Left kidney (tissue), 1 donor: ENCODE measurements at regions not wholly inside any gene's neighbourhood (a gene's known extent, or its start where the extent isn't known, plus 50 kb on each side); places are given as distances from the start of the nearest gene placed in this dataset.

ENCODE experiments used
- DNase-seq: peaks from one replicate; pipeline ENCODE4 v3.0.0-alpha.2; 2013

DNA sequence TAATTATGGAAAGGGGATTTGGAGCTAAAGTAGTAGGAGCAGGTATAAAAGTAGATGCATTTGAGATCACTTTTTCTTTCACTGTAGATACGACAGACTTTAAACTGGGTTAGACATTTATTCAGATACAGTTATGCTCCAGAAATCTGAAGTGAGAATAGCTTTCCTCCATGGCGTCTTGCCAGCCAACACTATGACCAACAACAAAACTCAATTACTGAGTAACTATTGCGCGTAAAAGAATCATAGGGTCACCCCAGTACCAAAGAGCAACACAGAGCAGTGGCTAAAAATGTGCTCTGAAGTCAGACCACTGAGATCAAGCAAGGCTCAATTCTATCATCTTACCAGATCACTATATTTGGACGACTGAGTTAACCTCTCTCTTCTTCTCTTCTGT is 262.5 kb upstream of the SORCS1 start:
- no peak for DNase-seq

DNA sequence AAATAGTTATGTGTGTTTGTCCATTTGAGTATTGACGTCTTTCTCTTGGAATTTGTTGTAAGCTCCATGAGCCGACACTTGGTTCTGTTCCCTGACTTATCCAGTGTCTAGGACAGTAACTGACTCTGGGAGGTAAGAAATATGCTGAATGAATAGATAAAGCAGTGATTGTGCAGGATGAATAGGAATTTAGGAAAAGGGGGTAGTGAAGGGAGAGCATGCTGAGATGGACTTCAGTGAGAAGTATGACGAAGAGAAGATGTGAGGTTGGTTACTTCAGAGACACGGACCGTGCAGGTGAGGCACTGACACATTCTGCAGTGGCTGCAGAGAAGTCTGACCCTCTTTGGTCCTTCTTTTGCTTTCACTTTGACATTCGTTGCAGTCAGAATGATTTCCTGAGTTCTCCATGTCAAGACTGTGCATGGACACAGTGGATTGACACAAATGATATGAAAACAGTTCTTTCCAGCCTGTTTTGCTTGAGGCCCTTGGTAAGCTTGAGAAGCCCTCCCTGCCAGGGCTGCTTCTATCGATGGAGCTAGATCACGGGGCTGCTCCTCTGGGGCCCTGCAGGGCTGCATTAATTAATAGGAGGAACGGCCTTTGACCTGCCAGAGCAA is 261.5 kb upstream of the SORCS1 start:
- DNase-seq = no peak

DNA sequence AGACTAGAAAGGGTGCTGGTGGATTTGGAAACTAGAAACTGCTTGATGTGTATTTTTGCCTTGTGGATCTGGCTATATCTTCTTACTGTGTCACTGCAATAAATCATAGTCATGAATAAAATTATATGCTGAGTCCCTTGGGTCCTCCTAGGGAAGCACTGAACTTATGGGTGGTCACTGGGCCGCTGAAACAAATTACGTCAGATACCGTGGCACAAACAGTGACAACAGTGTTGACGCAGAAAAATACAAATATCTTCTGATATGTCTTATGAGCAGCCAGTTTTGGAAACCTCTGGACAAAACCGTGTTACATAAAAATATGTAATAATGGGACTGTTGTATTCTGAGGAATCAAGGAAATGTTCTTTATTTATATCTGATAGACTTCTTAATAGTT is 260.1 kb upstream of the SORCS1 start:
- DNase-seq = no peak

DNA sequence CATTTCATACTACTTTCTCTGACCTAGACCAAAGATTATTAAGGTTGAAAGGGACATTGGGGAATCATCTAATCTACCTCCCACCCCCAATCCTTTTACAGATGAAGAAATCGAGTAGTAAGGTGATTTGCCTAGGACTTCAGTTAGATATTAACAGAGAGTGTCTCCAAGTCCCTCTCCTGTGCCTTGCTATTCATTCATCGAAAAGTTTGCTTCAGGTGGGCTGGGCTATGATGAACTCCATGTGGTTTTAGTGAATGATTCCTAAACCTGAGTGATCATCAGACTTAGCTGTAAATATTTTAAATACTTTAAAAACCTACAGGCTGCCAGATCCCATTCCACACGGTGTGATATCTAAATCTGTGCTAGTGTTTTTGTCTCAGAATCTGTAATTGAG is 259.4 kb upstream of the SORCS1 start:
- DNase-seq = no peak

DNA sequence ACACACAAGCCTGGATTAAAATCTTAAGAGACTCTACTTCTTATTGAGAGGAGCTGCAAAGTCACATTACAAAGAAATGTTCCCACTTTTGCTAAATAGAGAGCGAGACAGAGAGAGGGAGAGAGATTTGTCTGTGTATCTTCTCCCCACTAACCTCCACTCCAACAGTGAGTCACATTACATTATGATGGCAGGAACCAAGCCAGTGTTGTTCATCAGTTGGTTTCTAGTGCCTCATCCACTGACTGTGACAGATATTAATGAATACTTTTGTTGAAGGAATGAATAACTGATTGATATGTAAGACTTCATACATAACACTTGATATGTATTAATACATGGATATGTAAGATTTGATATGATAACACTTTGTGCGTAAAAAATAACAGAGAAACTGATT is 258.2 kb upstream of the SORCS1 start:
- DNase-seq = no peak

DNA sequence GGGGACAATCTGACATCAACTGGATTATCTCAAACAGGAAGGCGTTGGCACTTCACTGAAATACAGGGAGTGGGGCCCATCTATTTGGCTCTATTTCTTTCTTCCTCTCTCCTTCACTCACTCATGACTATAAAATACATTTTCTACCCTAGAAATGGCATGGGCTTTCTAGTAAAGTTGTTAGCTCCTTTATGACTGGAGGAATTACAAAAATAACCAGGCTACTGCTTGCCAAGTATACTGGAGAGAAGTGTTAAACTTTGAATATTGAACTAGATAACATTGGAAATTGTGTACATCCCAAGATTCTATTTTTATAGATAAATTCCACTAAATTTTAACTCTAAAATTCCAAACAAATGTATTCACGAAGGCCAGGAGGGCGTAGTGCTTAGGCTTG is 255.7 kb upstream of the SORCS1 start:
- DNase-seq = no peak

DNA sequence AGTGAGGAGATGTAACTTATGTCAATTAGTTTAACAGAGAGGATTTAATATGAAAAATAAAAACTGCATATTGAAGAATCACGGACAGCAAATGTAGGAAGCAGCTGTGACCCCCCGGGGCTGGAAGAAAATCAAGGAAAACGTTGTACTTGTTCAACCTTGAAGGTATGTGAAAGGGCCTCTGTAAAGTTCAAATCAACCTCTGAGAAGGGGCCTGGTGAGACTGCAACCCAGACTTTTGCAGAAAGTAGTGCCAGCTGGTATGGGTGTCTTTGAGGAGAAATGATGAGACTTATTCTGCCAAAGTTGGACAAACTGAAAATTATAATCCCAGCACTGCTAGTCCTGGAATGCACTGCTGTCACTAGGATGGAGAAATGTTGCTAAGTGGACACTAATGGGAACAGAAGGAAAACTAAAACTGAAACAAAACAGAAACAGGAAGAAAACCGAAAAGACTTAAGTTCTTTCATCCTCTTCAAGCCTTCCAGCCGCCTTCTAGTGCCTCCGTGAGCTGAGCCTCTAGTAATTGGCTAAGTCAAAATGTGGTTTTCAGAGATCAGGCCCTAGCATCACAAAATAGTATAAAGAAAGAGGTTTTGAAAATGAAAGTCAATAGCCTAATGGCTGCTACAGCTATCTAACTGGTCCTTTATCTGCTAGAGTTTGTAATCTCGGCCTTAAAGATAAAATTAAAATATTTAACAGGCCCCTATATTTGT is 253.7 kb upstream of the SORCS1 start:
- no peak for DNase-seq

DNA sequence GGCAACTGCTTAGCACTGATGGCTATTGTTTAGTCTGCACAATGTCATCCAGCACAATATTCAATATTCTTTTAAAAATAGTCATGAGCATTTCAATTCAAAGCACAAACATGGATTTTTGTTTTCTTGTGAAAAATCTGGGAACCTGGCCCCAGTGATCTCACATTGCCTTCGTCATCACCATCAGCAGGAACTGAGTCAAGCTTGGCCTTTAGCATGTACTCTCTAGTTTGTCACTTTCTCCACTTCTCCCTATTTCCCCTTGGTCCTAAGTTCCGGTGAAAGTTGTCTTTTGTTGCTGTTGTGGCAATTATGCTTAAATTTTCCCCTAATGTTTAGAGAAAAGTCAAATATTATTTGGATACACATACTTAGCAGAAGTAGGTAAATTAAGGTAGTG is 252.9 kb upstream of the SORCS1 start:
- DNase-seq = no peak

DNA sequence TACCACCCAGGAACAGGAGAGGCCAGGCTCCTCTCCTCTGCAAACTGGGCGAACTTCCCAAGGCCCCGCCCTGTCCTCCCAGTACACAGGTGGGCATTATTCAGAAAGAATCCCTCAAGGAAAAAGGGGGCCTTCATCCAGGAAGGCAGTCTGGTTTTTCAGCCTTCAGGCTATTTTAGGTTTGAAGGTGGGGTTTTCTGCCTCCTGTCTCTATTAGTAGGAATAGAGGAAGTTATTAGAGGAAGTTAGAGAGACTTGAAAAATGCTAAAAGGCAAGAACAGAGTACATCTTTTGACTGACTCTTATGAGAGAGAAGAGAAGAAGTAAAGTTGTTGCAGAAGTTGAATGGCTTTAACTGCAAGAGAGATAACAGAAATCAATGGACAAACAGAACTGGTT is 250.9 kb upstream of the SORCS1 start:
- no peak for DNase-seq

DNA sequence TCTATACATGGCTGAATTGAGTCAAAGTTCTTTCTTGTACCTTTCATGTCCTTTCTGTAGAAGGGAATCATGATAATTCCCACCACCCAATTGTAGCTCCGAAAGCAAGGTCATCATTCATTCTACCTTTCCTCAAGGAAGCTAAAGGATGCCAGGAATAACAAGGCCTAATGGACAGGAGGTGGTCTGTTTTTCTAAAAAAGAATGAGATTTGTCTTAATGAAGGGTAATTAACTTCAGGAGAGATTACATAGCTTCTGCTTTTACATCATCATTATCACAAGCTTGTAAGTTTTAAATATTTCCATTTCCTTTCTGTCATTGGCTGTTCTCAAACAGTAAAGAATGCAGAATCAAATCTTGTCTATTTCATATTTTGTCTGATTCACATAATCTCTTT is 249.5 kb upstream of the SORCS1 start:
- DNase-seq = no peak

DNA sequence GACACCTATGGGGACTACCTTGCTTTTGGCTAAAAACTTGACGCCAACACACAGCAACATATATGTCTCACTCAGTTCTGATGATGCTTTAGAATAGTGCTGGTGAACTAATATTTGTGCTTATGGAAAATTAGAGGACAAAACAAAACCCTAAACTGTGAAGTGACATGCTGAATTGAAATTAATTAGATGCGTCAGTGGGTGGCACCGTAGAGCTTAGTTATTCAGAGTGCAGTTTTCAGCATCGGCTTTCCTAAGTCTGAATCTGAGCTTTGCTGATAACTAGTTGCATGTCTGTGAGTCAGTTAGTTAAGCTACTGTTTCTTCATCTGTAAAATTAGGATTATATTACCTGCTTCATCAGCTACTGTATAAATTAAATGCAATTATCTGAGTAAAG is 245.0 kb upstream of the SORCS1 start:
- DNase-seq = peak; percentile 24

DNA sequence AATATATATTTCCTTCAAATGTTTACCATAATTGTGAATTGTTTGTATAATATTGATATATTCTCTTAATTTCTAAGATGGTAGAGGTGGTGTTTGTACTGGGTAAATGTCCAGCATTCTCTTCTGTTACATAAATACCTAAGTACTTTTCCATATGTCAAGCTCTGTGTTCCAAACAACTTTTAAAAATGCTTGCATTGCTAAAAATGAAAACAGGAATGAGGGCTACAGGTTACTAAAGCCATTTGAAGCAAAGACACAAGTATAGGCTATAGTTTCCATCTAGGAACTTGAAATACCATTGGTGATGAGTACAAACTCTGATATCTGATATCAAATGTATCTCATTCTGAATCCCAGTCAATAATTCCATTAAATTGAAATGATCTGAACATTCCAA is 233.6 kb upstream of the SORCS1 start:
- DNase-seq = no peak

DNA sequence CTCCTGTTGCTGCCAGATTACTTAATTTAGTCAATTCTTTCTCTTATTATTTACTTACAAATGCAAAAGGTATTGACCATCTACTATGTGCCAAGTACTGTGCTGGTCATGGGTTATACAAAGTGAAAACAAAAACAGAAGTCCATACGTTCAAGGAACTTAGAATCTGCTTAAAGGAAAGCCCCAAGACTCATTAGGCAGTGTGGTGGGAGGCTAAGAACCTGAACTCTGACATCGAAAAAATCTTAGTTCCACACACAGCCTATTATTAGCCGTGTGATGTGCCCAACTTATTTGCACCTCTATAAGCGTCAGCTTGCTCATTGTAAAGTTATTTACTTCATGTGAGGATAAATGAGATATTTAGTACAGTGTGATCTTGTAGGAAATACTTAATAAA is 227.4 kb upstream of the SORCS1 start:
- no peak for DNase-seq

DNA sequence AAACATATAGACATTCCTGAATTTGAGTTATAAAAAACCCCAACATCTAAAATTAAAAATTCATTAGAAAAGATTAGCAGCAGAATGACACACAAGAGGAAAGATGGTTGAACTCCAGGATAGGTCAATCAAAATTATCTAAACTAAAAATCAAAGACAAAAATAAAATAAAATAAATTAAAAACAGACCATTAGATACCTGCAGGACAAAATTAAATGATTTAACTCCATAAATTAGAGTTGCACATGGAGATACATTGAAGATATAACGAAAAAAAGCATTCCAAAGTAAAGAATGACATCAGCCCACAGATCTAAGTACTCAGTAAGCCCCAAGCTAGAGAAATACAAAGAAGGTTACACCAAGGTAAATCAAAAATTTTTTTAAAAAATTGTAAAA is 226.1 kb upstream of the SORCS1 start:
- no peak for DNase-seq

DNA sequence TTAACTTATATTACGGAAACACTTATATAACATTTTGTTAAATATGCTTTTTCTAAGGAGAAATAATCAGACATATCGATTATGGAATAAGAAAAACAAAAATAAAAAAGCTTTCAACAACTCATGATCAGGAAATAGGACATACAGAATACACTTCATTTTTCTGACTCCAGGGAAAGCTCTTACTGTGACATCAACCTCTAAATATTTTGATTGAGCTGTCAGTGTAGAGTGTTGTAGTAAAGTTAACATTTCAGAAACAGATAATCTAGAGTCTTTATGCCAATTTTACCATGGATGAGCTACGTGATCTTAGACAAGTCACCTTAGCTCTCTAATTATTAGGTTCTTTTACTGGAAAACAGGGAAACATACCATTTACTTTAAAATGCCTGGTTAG is 218.9 kb upstream of the SORCS1 start:
- no peak for DNase-seq

DNA sequence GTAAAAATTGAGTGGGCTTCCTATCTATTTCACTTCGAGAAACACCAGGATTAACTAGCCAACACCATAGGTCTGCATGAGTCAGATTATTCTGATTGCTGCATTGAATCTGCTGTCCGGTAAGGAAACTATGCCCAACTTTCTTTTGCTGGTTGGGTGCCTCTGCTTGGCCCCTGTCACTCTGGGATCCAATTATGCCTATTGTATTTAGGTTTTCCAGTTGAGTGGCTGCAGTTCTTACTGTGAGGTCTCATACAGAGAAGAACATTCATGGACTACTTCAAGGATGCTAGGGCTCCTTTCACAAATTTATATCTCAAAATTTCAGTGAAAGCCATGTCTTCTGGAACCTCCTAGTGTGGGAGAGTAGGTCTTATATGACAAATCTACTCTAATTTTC is 215.1 kb upstream of the SORCS1 start:
- DNase-seq = no peak

DNA sequence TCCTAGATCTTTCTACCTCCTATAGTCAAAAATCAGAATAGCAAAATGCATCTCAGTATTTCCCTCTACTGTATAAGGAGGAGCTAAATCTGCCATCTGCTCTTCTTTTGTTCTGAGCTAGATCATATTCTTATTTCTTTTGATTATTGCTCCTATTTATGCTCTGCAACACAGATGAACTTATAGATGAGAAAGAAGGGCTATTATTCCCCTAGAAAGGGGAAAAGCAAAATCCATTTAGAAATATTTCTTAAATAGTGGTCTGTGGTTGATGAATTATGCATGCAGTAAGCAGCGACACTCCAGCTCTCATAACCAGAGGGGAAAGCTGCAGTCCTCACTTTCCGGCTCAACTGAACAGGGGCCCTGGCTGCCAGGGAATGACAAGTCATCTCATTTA is 207.3 kb upstream of the SORCS1 start:
- no peak for DNase-seq

DNA sequence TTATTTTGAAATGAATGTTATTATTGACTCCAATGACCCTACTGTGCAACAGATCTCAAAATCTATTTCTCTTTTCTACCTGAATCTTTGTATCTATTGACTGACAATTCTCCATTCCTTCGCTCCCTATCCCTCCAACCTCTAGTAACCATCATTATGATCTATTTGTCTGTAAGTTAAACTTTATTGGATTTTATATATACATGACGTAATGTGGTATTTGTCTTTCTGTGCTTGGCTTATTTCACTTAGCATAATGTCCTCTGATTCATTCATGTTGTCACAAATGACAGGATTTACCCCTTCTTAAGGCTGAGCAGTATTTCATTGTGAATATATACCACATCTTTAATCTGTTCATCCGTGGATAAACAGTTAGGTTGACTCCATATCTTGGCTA is 200.4 kb upstream of the SORCS1 start:
- DNase-seq = no peak

DNA sequence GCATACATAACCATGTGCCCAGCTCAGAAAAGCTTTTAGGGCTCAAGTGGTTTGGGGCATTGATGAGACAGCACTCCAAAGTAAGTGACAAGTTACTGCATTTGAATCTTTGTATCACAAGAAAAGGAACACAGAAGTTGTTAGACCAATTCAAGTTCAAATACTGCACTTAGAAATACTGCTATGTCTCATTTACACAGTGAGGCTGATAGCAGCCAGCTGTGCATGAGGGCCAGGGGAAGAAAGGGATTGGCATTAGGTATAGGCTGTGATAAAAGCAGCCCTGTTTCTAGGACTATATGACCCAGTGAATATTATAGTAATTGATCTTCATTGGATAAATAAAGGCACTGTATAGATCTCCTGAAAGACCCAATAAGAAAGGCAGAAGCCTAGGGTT is 197.8 kb upstream of the SORCS1 start:
- no peak for DNase-seq

DNA sequence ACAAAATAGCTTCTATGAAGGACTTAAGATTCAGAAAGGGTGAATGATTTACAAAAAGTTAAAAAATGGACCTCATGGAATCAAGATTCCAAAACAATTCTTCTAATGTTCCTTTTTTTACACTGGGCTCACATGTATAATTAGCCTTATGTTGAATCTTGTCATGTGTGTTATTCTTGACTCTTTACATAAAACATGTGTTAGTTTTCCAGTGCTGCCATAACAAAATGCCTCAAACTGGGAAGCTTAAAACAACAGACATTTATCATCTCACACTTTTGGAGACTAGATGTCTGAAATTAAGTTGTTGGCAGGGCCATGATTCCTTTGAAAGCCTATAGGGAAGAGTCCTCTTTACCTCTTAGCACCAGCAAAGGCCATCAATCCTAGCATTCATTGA is 192.5 kb upstream of the SORCS1 start:
- DNase-seq = no peak

DNA sequence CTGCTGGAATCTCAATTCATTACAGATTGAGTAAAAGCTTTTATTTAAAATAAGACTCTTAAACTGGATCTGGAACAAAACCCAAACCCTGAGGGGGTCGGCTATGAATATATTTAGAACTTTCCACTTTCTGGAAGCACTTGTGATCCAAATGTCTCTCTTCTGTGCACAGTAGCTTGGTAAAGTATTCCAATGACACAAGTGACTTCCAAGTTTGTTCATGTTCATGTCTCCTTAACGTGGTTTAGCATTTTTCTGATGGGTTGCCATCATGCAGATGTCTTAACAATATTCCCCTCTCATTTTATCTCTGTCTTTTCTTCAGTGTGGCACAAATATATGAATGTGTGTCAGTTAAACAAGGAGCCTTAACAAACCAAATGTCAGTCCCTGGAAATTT is 191.9 kb upstream of the SORCS1 start:
- DNase-seq = no peak

DNA sequence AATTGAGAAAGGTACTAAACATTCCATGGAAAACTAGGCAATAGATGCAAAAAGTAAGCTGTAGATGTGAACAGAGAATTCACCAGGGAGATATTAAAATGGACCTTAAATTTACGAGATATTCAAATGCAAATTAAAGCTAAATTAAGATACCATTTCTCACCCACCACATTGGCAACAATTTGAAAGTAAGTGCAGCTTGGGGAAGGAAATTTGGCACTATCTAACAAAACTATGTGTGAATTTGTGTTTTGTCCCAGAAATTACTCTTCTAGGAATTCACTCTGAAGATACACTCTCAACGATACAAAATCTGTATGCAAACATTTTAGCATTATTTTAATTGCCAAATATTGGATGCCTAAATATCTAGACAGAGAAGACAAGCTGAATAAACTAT is 178.2 kb upstream of the SORCS1 start:
- DNase-seq = no peak

DNA sequence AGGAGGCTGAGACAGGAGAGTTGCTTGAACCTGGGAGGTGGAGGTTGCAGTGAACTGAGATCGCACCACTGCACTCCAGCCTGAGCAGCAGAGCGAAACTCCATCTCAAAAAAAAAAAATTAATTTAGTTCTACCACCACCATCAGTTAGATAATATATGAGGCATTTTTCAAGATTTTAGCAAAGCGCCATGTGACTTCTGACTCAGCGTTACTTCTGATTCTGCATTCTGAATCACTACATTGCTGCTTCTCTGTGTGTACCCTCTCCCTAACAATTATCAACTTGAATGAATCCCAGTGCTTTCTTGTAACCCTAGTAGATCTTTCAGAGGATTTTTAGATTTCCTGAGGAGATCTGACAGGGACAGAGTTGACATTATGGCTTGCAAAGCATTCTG is 176.8 kb upstream of the SORCS1 start:
- no peak for DNase-seq

DNA sequence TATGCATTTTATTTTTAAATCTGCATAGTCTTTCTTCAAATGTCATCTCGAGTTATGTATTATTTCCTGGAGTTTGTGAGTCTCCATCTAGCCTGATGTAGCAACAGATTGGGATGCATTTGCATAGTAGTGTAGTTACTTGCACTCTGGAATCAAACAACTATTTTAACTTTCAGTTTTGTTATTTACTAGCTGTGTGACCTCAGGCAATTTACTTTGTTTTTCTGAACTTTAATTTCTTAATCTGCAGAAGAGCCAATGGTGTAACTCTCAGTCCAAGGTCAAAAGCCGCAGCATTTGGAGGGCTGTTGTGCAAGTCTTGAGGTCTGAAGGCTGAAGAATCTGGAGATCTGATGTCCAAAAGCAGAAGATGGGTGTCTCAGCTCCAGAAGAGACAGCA is 175.8 kb upstream of the SORCS1 start:
- peak; percentile 6 for DNase-seq

DNA sequence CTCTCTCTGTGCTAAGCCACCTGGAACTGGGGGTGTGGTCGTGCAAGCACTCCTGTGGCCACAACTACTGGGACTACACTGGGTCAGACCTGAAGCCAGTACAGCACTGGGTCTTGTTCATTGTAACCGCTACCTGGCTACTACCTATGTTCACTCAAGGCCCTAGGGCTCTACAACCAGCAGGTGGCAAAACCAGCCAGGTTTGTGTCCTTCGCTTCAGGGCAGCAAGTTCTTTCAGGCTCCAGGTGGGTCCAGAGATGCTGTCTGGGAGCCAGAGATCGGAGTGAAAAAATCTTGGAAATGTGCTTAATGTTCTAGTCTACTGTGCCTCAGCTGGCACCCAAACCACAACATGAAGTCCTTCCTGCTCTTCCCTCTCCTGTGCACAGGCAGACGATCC is 171.6 kb upstream of the SORCS1 start:
- DNase-seq = no peak
